Heart left ventricle (tissue), 16 donors: ENCODE measurements at regions not wholly inside any gene's neighbourhood (a gene's known extent, or its start where the extent isn't known, plus 50 kb on each side); places are given as distances from the start of the nearest gene placed in this dataset.

Experiments
- ATAC-seq, 4 donors: fragments of 200-7000 bp; cut with Tn5 transposase; one replicate each; pipeline ENCODE4 v1.9.1; 2020 to 2022; ENCODE audit warnings: moderate library complexity in 4 of 4, mild to moderate bottlenecking in 3 of 4, moderate number of reproducible peaks in 1 of 4
- DNase-seq, 5 donors: peaks; one replicate each; pipeline ENCODE4 v3.0.0-alpha.2; 2020
- H3K27ac ChIP-seq, 12 donors: fragments of 200-600 bp; sonication (generic) in 4 of 12; one replicate each; pipeline versions ENCODE4 v1.5.0 to v1.8.0; 2016 to 2022; ENCODE audit warnings: mild to moderate bottlenecking in 2 of 12
- H3K27me3 ChIP-seq, 9 donors: fragments of 200-600 bp; sonication (generic) in 2 of 9; one replicate each; pipeline versions ENCODE4 v1.5.1 to v1.8.0; 2016 to 2022; ENCODE audit warnings: mild to moderate bottlenecking in 3 of 9
- H3K36me3 ChIP-seq, 9 donors: fragments of 200-600 bp; sonication (generic) in 2 of 9; one replicate each; pipeline versions ENCODE4 v1.5.0 to v1.8.0; 2018 to 2022; ENCODE audit warnings: mild to moderate bottlenecking in 2 of 9
- H3K4me1 ChIP-seq, 12 donors: fragments of 200-600 bp; sonication (generic) in 4 of 12; one replicate each; pipeline versions ENCODE4 v1.5.0 to v1.8.0; 2016 to 2022; ENCODE audit warnings: mild to moderate bottlenecking in 3 of 12
- H3K4me3 ChIP-seq, 12 donors: fragments of 200-600 bp; sonication (generic) in 4 of 12; one replicate each; pipeline versions ENCODE4 v1.5.0 to v1.8.0; 2017 to 2022; ENCODE audit warnings: mild to moderate bottlenecking in 9 of 12, moderate library complexity in 4 of 12
- H3K9me3 ChIP-seq, 12 donors: fragments of 200-600 bp; sonication (generic) in 4 of 12; one replicate each; pipeline versions ENCODE4 v1.5.0 to v1.8.0; 2016 to 2022; ENCODE audit warnings: mild to moderate bottlenecking in 1 of 12
- POLR2A ChIP-seq, 2 donors: fragments of 450-650 bp; IDR thresholded peaks; one replicate each; pipeline ENCODE4 v1.6.1; 2017; ENCODE audit warnings: antibody characterized with exemption in 2 of 2, mild to moderate bottlenecking in 2 of 2, moderate library complexity in 2 of 2
- WGBS, 4 donors: extraction: QIAGEN DNeasy Blood & Tissue Kit in 2 of 4; methylation state at CpG; one replicate each; pipeline versions ENCODE4 v1.1.5 to v1.1.7; 2013 to 2018; 5-methylcytosine and 5-hydroxymethylcytosine counted together
- intact Hi-C, 10 donors: fragments of 100-400 bp; cut with DNase I; formaldehyde crosslinking; loops; one replicate each; pipeline versions ENCODE4 v1.11.1 to v1.14.2; 2022
- TF ChIP-seq, protein P1 (sequence below), 12 donors: fragments of 200-600 bp; sonication (generic) in 4 of 12; IDR thresholded peaks; one replicate each; pipeline versions ENCODE4 v1.5.0 to v1.8.0; 2018 to 2022; ENCODE audit warnings: antibody characterized with exemption in 12 of 12, mild to moderate bottlenecking in 5 of 12
- donor health status: ischemic (EF 13 %, LVEDD 7.1; RV severe dilation, severe dysfunction).
- donor health status: healthy with polysubstance abuse.
- donor health status: DM: no; HTN: yes; CAD: no.
- donor health status: DM: no; HTN: no; CAD: no.
- donor health status: ischemic (EF 25% LVEDD 6.9; RV normal size, moderate dysfunction).
- donor health status: ischemic (EF 25% LVEDD 5.7; RV mildly dilated, moderate dysfunction).
- donor health status: healthy.
- donor health status: DM: yes; HTN: yes; CAD: no.
- donor health status: ischemic (EF 35%, LVEDD 5.7; RV mildly dilated, moderate dysfunction).
- donor health status: nonischemic (EF 11% LVEDD 7.7; RV severe dilation, severe dysfunction).
- donor health status: DM: yes; HTN: yes; CAD: no.
- donor health status: PGD.
- donor health status: ischemic (EF 29% LVEDD 5.4; RV normal size, mild dysfunction).
- donor health status: nonischemic (EF 23%, LVEDD 6.1; RV moderate dilation, normal function).

DNA sequence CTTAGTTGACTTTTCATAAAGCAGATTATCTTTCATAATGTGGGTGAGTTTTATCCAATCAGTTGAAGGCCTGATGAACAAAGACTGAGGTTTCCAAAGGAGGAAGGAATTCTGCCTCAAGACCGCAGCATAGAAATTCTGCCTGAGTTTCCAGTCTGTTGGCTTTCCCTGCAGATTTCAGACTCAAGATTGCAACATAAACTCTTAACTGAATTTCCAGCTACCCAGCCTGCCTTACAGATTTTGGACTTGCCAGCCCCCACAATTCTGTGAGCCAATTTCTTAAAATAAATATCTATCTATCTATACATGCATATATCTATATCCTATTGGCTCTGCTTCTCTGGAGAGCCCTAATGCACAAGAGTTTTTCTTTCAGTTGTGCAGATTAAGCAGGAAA, 57.3 kb upstream of the SMLR1 start:
- Histone ChIP-seq H3K9me3 (no peaks in the 10 kb centered on the region), H3K4me3 (no peak overlapping the region), H3K27me3 (no peaks in the 10 kb centered on the region), H3K4me1 (no peaks in the 10 kb centered on the region), H3K27ac (no peak overlapping the region), H3K36me3 (no peaks in the 10 kb centered on the region)
- 83 to 100% (median 93%) methylated on average over 1 of the region's 1 CpG for WGBS, 4 donors
- DNase-seq (no peak), ATAC-seq (no peak)
- intact Hi-C loops = no loop called here
- TF ChIP-seq, protein P1, sequence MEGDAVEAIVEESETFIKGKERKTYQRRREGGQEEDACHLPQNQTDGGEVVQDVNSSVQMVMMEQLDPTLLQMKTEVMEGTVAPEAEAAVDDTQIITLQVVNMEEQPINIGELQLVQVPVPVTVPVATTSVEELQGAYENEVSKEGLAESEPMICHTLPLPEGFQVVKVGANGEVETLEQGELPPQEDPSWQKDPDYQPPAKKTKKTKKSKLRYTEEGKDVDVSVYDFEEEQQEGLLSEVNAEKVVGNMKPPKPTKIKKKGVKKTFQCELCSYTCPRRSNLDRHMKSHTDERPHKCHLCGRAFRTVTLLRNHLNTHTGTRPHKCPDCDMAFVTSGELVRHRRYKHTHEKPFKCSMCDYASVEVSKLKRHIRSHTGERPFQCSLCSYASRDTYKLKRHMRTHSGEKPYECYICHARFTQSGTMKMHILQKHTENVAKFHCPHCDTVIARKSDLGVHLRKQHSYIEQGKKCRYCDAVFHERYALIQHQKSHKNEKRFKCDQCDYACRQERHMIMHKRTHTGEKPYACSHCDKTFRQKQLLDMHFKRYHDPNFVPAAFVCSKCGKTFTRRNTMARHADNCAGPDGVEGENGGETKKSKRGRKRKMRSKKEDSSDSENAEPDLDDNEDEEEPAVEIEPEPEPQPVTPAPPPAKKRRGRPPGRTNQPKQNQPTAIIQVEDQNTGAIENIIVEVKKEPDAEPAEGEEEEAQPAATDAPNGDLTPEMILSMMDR (IDR thresholded peaks at IDR 0.05) = no peak
- no peak for TF ChIP-seq POLR2A (IDR thresholded peaks at IDR 0.05)

- Histone ChIP-seq H3K4me3 (no peak overlapping the region), H3K36me3 (no peaks in the 10 kb centered on the region), H3K9me3 (no peaks in the 10 kb centered on the region), H3K4me1 (peaks cover 0 to 2% (median 0%) of the 10 kb centered on the region in 12 donors), H3K27me3 (no peaks in the 10 kb centered on the region), H3K27ac (no peak overlapping the region)
- ATAC-seq (no peak), DNase-seq (no peak)
- 65 to 76% (median 70%) methylated on average over 3 of the region's 3 CpGs for WGBS, 4 donors
- intact Hi-C loops = no loop called here
- TF ChIP-seq, protein P1 (IDR thresholded peaks at IDR 0.05) = no peak
- TF ChIP-seq POLR2A (IDR thresholded peaks at IDR 0.05) = no peak
Measured at GRCh38 chr6:130771741-130772140, 55.5 kb upstream of the SMLR1 start.

GRCh38 chr6:130773860-130774259, 53.3 kb upstream of the SMLR1 start:
- 77 to 84% (median 81%) methylated on average over 3 of the region's 3 CpGs for WGBS, 4 donors
- no peak overlapping the region for H3K27ac ChIP-seq
- intact Hi-C loops = no loop called here
- peaks cover 0 to 6% (median 0%) of the 10 kb centered on the region in 12 donors for H3K4me1 ChIP-seq
- TF ChIP-seq, protein P1 (IDR thresholded peaks at IDR 0.05) = no peak
- TF ChIP-seq POLR2A (IDR thresholded peaks at IDR 0.05) = no peak
- no peak overlapping the region for H3K4me3 ChIP-seq
- no peak for DNase-seq
- ATAC-seq = no peak
- no peaks in the 10 kb centered on the region for H3K27me3 ChIP-seq
- H3K9me3 ChIP-seq = no peaks in the 10 kb centered on the region
- no peaks in the 10 kb centered on the region for H3K36me3 ChIP-seq

DNA sequence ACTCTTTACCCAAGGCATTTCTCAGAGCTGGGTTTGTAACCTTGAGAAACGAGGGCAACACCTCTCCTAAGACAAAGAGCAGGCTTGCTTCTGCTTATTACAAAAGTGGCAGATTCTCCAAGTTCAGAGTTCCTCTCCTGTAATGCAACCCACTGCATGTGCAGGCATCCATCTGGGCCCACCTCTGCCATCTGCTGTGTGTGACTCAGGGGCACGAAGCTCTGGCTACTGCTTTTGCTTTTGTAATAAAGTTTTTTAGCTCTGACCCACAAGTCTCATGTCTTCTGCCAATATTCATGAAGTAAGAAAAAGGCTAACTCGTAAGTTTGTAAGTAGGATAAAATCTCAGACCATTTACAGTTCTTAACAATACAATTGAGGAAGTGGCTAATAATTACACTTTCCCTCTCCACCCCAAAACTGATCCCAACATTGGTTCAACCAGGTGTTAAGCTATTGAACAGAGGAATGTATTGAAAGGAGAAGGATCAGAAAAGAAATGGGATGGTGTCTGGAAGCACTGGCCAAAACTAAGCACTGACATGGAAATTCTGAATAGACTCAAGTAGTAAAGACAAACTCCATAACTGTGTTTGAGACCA, 51.7 kb upstream of the SMLR1 start:
- ATAC-seq = no peak
- no peak overlapping the region for H3K4me3 ChIP-seq
- peaks cover 0 to 16% (median 0%) of the 10 kb centered on the region in 12 donors for H3K4me1 ChIP-seq
- intact Hi-C loops = no loop called here
- no peak for DNase-seq
- no peaks in the 10 kb centered on the region for H3K9me3 ChIP-seq
- TF ChIP-seq, protein P1 (IDR thresholded peaks at IDR 0.05) = no peak
- no peak for TF ChIP-seq POLR2A (IDR thresholded peaks at IDR 0.05)
- H3K27me3 ChIP-seq = no peaks in the 10 kb centered on the region
- WGBS, 4 donors = 24 to 69% (median 51%) methylated on average over 3 of the region's 3 CpGs
- no peaks in the 10 kb centered on the region for H3K36me3 ChIP-seq
- no peak overlapping the region for H3K27ac ChIP-seq
